SK-N-SH (cell line): ENCODE measurements at regions not wholly inside any gene's neighbourhood (a gene's known extent, or its start where the extent isn't known, plus 50 kb on each side); places are given as distances from the start of the nearest gene placed in this dataset.

ENCODE experiments used
- CTCF ChIA-PET: fragments of 300-600, 350-600 bp; formaldehyde crosslinking; extraction: SDS; loops from one replicate; lab custom pipeline; 2021; lab: Yijun Ruan, JAX
- POLR2A ChIA-PET: fragments of 350-600 bp; sonication (Branson Sonifier 250); formaldehyde crosslinking; extraction: SDS; loops from one replicate; lab custom pipeline; 2020; ENCODE audit warnings: antibody characterized with exemption, inconsistent platforms; lab: Yijun Ruan, JAX
- DNase-seq: peaks from one replicate; pipeline ENCODE4 v3.0.0; 2012
- H2AFZ ChIP-seq: fragments of 200-600 bp; sonication (generic); 2 replicates; pipeline ENCODE4 v1.8.1; 2016; ENCODE audit warnings: antibody characterized with exemption, mild to moderate bottlenecking, low read depth
- H3F3A ChIP-seq: fragments of 200-600 bp; sonication (generic); replicated peaks from 2 replicates; pipeline ENCODE3; 2016; ENCODE audit warnings: antibody characterized with exemption, mild to moderate bottlenecking; ENCODE audit not compliant: insufficient read depth
- H3K27ac ChIP-seq, 2 experiments: fragments of 200-500 bp in 1 of 2; fragments of 200-600 bp in 1 of 2; sonication (Bioruptor generic) in 1 of 2; sonication (generic), shearing (Covaris generic) in 1 of 2; 2 replicates each; pipeline versions ENCODE4 v1.5.1 to v1.6.1; 2014 to 2016; ENCODE audit warnings: low read depth in 2 of 2, inconsistent platforms in 1 of 2, low read length in 1 of 2, mild to moderate bottlenecking in 1 of 2, mixed read lengths in 1 of 2
- H3K27me3 ChIP-seq: fragments of 200-600 bp; sonication (generic), shearing (Covaris generic); 2 replicates; pipeline ENCODE4 v1.6.1; 2016; ENCODE audit warnings: mixed run types; ENCODE audit not compliant: insufficient read depth
- H3K36me3 ChIP-seq, 2 experiments: fragments of 200-500 bp in 1 of 2; fragments of 200-600 bp in 1 of 2; sonication (Bioruptor generic) in 1 of 2; sonication (generic) in 1 of 2; replicated peaks in 1 of 2; 2 replicates each; pipeline versions ENCODE3 to v1.5.1; 2014 to 2016; ENCODE audit warnings: low read length in 1 of 2, mild to moderate bottlenecking in 1 of 2; ENCODE audit not compliant: insufficient read depth in 2 of 2, control insufficient read depth in 1 of 2
- H3K4me1 ChIP-seq, 2 experiments: fragments of 200-500 bp in 1 of 2; fragments of 200-600 bp in 1 of 2; sonication (Bioruptor generic) in 1 of 2; sonication (generic), shearing (Covaris generic) in 1 of 2; 2 replicates each; pipeline versions ENCODE4 v1.5.1 to v1.6.1; 2014 to 2016; ENCODE audit warnings: low read depth in 1 of 2, low read length in 1 of 2, mixed run types in 1 of 2; ENCODE audit not compliant: insufficient read depth in 2 of 2, control insufficient read depth in 1 of 2
- H3K4me2 ChIP-seq: fragments of 200-600 bp; sonication (generic), shearing (Covaris generic); 2 replicates; pipeline ENCODE4 v1.6.1; 2017; ENCODE audit warnings: mixed run types
- H3K4me3 ChIP-seq, 2 experiments: fragments of 200-500 bp in 1 of 2; fragments of 200-600 bp in 1 of 2; sonication (Bioruptor generic) in 1 of 2; sonication (generic), shearing (Covaris generic) in 1 of 2; 2 replicates each; pipeline versions ENCODE4 v1.5.1 to v1.8.1; 2014 to 2016; ENCODE audit warnings: low read depth in 2 of 2, inconsistent platforms in 1 of 2, low read length in 1 of 2, mild to moderate bottlenecking in 1 of 2, mixed read lengths in 1 of 2, moderate library complexity in 1 of 2
- H3K79me2 ChIP-seq: fragments of 200-600 bp; sonication (generic); 2 replicates; pipeline ENCODE4 v1.8.1; 2017; ENCODE audit warnings: mild to moderate bottlenecking; ENCODE audit not compliant: insufficient read depth
- H3K9ac ChIP-seq: fragments of 200-600 bp; sonication (generic); 2 replicates; pipeline ENCODE4 v1.6.1; 2017; ENCODE audit warnings: mixed run types
- H3K9me2 ChIP-seq: fragments of 200-600 bp; sonication (generic); 2 replicates; pipeline ENCODE4 v1.6.1; 2017; ENCODE audit warnings: mixed run types
- H3K9me3 ChIP-seq: fragments of 200-600 bp; sonication (generic); 2 replicates; pipeline ENCODE4 v1.6.1; 2017; ENCODE audit warnings: mixed run types, mild to moderate bottlenecking, moderate library complexity
- H4K20me1 ChIP-seq: fragments of 200-600 bp; sonication (generic); 2 replicates; pipeline ENCODE4 v1.6.1; 2017; ENCODE audit warnings: mild to moderate bottlenecking, mixed run types; ENCODE audit not compliant: insufficient read depth
- CHD2 ChIP-seq: fragments of 150-350 bp; IDR thresholded peaks from 2 replicates; pipeline ENCODE4 v1.6.1; 2018; ENCODE audit warnings: low read length; ENCODE audit not compliant: partially characterized antibody
- EP300 ChIP-seq, 2 experiments: IDR thresholded peaks; 2 replicates each; pipeline versions ENCODE4 v1.4.0 to v1.6.1; 2012; ENCODE audit warnings: borderline replicate concordance in 1 of 2, low read depth in 1 of 2, low read length in 1 of 2
- FOXJ3 ChIP-seq: sonication (generic); formaldehyde crosslinking; IDR thresholded peaks from 2 replicates; pipeline ENCODE4 v1.5.1; 2020; ENCODE audit warnings: mild to moderate bottlenecking, missing genetic modification reagents
- JUND ChIP-seq: IDR thresholded peaks from 2 replicates; pipeline ENCODE4 v1.4.0; 2012
- MEF2A ChIP-seq: IDR thresholded peaks from 2 replicates; pipeline ENCODE4 v1.4.0; 2012; ENCODE audit warnings: low read depth, borderline replicate concordance
- NFIC ChIP-seq: IDR thresholded peaks from 2 replicates; pipeline ENCODE4 v1.4.0; 2012; ENCODE audit warnings: borderline replicate concordance
- NRF1 ChIP-seq: IDR thresholded peaks from 2 replicates; pipeline ENCODE4 v1.6.1; 2012; ENCODE audit warnings: low read depth, mild to moderate bottlenecking, low read length
- POLR2AphosphoS5 ChIP-seq: IDR thresholded peaks from 2 replicates; pipeline ENCODE4 v1.6.1; 2012; ENCODE audit warnings: low read depth, low read length
- RCOR1 ChIP-seq: fragments of 150-350 bp; IDR thresholded peaks from 2 replicates; pipeline ENCODE4 v1.6.1; 2017; ENCODE audit warnings: antibody characterized with exemption, low read length
- SIN3A ChIP-seq: IDR thresholded peaks from 2 replicates; pipeline ENCODE4 v1.6.1; 2012; ENCODE audit warnings: low read depth, mild to moderate bottlenecking, low read length, moderate library complexity, borderline replicate concordance
- SMC3 ChIP-seq: IDR thresholded peaks from 2 replicates; pipeline ENCODE4 v1.6.1; 2012; ENCODE audit warnings: low read depth, low read length, improper control_type of control experiment
- TCF12 ChIP-seq: IDR thresholded peaks from 2 replicates; pipeline ENCODE4 v1.4.0; 2012
- TEAD4 ChIP-seq: IDR thresholded peaks from 2 replicates; pipeline ENCODE4 v1.4.0; 2012; ENCODE audit warnings: mild to moderate bottlenecking, borderline replicate concordance; ENCODE audit not compliant: insufficient read depth
- YY1 ChIP-seq: IDR thresholded peaks from 2 replicates; pipeline ENCODE4 v1.4.0; 2012; ENCODE audit warnings: low read depth, mild to moderate bottlenecking
- WGBS: methylation state at CpG from one replicate; pipeline ENCODE4 v1.1.6; 2017; ENCODE audit warnings: low lambda C conversion rate; 5-methylcytosine and 5-hydroxymethylcytosine counted together
- TF ChIP-seq, protein P1 (sequence below): IDR thresholded peaks from 2 replicates; pipeline ENCODE4; 2012
- TF ChIP-seq, protein P2 (sequence below): IDR thresholded peaks from 2 replicates; pipeline ENCODE4 v1.4.0; 2012; ENCODE audit warnings: low read depth, borderline replicate concordance
- TF ChIP-seq, protein P3 (sequence below): fragments of 200-600 bp; sonication (generic); IDR thresholded peaks from 2 replicates; pipeline ENCODE4 v1.6.1; 2017; ENCODE audit warnings: antibody characterized with exemption, mild to moderate bottlenecking, moderate library complexity
- TF ChIP-seq, protein P4 (sequence below): IDR thresholded peaks from 2 replicates; pipeline ENCODE4 v1.4.0; 2012; ENCODE audit warnings: low read depth

DNA sequence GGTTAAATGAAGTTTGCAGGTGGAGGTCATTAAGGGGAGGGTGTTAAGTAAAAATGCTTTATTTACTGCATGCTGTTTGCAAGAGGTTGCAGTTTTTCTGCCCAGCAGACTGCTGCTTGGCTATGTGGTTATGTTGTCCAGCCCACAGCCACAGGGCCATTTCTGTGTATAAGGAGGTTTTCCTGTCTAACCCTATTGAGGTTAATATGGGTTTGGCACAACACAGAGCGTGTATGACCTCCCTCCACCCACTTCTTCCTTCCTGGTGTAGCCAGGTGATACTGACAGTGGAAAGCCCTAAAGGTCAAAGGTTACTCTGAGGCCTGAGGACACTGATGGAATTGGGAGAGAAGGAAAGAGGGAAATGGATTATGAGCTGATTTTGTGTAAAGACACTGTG, 253.7 kb upstream of the PWP1 start:
- Histone ChIP-seq H3K79me2 (no peaks in the 10 kb centered on the region), H3K36me3 (no peaks in the 10 kb centered on the region), H3K27me3 (no peaks in the 10 kb centered on the region), H3K4me3 (no peak overlapping the region), H3K27ac (no peak overlapping the region), H3K4me2 (no peak overlapping the region), H3K9me2 (no peaks in the 10 kb centered on the region), H2AFZ (no peak overlapping the region), H3K9ac (no peak overlapping the region), H3K9me3 (no peaks in the 10 kb centered on the region), H3K4me1 (no peaks in the 10 kb centered on the region; a peak in 1 of 4 replicates), H3F3A (no peaks in the 10 kb centered on the region), H4K20me1 (no peaks in the 10 kb centered on the region)
- ChIA-PET POLR2A (no interaction called here), CTCF (no interaction called here)
- TF ChIP-seq CHD2 (no peak), TEAD4 (no peak), NFIC (no peak), FOXJ3 (CRISPR knock-in tag) (no peak), RCOR1 (no peak), NRF1 (no peak), MEF2A (no peak), POLR2AphosphoS5 (no peak), JUND (no peak), EP300 (IDR thresholded peaks at IDR 0.05; ENCODE audit: borderline replicate concordance in 1 of 2, low read depth in 1 of 2, low read length in 1 of 2) (no peak), SMC3 (no peak), TCF12 (no peak), SIN3A (no peak), YY1 (no peak)
- TF ChIP-seq, protein P1, sequence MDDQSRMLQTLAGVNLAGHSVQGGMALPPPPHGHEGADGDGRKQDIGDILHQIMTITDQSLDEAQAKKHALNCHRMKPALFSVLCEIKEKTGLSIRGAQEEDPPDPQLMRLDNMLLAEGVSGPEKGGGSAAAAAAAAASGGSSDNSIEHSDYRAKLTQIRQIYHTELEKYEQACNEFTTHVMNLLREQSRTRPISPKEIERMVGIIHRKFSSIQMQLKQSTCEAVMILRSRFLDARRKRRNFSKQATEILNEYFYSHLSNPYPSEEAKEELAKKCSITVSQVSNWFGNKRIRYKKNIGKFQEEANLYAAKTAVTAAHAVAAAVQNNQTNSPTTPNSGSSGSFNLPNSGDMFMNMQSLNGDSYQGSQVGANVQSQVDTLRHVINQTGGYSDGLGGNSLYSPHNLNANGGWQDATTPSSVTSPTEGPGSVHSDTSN: no peak
- TF ChIP-seq, protein P2, sequence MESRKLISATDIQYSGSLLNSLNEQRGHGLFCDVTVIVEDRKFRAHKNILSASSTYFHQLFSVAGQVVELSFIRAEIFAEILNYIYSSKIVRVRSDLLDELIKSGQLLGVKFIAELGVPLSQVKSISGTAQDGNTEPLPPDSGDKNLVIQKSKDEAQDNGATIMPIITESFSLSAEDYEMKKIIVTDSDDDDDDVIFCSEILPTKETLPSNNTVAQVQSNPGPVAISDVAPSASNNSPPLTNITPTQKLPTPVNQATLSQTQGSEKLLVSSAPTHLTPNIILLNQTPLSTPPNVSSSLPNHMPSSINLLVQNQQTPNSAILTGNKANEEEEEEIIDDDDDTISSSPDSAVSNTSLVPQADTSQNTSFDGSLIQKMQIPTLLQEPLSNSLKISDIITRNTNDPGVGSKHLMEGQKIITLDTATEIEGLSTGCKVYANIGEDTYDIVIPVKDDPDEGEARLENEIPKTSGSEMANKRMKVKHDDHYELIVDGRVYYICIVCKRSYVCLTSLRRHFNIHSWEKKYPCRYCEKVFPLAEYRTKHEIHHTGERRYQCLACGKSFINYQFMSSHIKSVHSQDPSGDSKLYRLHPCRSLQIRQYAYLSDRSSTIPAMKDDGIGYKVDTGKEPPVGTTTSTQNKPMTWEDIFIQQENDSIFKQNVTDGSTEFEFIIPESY: no peak
- TF ChIP-seq, protein P3, sequence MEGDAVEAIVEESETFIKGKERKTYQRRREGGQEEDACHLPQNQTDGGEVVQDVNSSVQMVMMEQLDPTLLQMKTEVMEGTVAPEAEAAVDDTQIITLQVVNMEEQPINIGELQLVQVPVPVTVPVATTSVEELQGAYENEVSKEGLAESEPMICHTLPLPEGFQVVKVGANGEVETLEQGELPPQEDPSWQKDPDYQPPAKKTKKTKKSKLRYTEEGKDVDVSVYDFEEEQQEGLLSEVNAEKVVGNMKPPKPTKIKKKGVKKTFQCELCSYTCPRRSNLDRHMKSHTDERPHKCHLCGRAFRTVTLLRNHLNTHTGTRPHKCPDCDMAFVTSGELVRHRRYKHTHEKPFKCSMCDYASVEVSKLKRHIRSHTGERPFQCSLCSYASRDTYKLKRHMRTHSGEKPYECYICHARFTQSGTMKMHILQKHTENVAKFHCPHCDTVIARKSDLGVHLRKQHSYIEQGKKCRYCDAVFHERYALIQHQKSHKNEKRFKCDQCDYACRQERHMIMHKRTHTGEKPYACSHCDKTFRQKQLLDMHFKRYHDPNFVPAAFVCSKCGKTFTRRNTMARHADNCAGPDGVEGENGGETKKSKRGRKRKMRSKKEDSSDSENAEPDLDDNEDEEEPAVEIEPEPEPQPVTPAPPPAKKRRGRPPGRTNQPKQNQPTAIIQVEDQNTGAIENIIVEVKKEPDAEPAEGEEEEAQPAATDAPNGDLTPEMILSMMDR: no peak
- TF ChIP-seq, protein P4, sequence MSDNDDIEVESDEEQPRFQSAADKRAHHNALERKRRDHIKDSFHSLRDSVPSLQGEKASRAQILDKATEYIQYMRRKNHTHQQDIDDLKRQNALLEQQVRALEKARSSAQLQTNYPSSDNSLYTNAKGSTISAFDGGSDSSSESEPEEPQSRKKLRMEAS: no peak
- DNase-seq: no peak
- 44% methylated on average over 1 of the region's 1 CpG for WGBS
